AG04450 (cell line): ENCODE measurements at regions not wholly inside any gene's neighbourhood (a gene's known extent, or its start where the extent isn't known, plus 50 kb on each side); places are given as distances from the start of the nearest gene placed in this dataset. TPM values are rescaled to one million over a fixed set of nuclear protein-coding genes. Genes with fewer than 3 reads are reported as not detected.

ENCODE experiments used
- CTCF ChIA-PET: fragments of 300-600, 350-600 bp; formaldehyde crosslinking; extraction: SDS; loops from one replicate; lab custom pipeline; 2022; ENCODE audit warnings: antibody characterized with exemption, inconsistent platforms; lab: Charles Lee
- POLR2A ChIA-PET: fragments of 350-600 bp; formaldehyde crosslinking; extraction: SDS; loops from one replicate; lab custom pipeline; 2021; ENCODE audit warnings: antibody characterized with exemption, inconsistent platforms; lab: Yijun Ruan, JAX
- DNase-seq: peaks from one replicate; pipeline ENCODE4 v3.0.0-alpha.2; 2011; ENCODE audit warnings: low read depth, low spot score
- H3K27ac ChIP-seq: one replicate; pipeline ENCODE4 v1.5.1; 2012; ENCODE audit warnings: low read depth, low read length, control low read depth
- H3K27me3 ChIP-seq: one replicate; pipeline ENCODE4 v1.6.0; 2012; ENCODE audit warnings: low read length; ENCODE audit not compliant: control insufficient read depth, insufficient read depth
- H3K4me3 ChIP-seq: 2 replicates; pipeline ENCODE4 v1.5.1; 2011; ENCODE audit warnings: mild to moderate bottlenecking, low read depth, low read length, control low read depth
- H3K9me3 ChIP-seq: 2 replicates; pipeline ENCODE4 v1.5.1; 2012; ENCODE audit warnings: low read length; ENCODE audit not compliant: control insufficient read depth, insufficient read depth
- CTCF ChIP-seq: IDR thresholded peaks from 2 replicates; pipeline ENCODE4 v1.5.1; 2011; ENCODE audit warnings: low read depth, low read length, control low read depth, inconsistent platforms
- small RNA-seq: library from RNA; depleted of rRNA; stranded (forward); fragments of <200 nt; gene quantifications from one replicate; pipeline ENCODE3, GENCODE V24; 2012; ENCODE audit warnings: low read depth; ENCODE audit not compliant: insufficient read length

GRCh38 chr9:129231022-129231739, 53.1 kb upstream of the IER5L start:
- H3K27me3 ChIP-seq: peaks cover 2% of the 10 kb centered on the region
- DNase-seq: no peak
- no peak overlapping the region for H3K4me3 ChIP-seq
- ChIA-PET CTCF (no interaction called here), POLR2A (no interaction called here)
- no peak for TF ChIP-seq CTCF
- peaks cover 23% of the 10 kb centered on the region for H3K9me3 ChIP-seq
- no peak overlapping the region for H3K27ac ChIP-seq

GRCh38 chr9:129230302-129230701, 52.2 kb upstream of the IER5L start:
- DNase-seq: no peak
- H3K4me3 ChIP-seq: no peak overlapping the region
- no peak overlapping the region for H3K27ac ChIP-seq
- H3K27me3 ChIP-seq: peaks cover 2% of the 10 kb centered on the region
- TF ChIP-seq CTCF: no peak
- peaks cover 23% of the 10 kb centered on the region for H3K9me3 ChIP-seq
- ChIA-PET CTCF (no interaction called here), POLR2A (no interaction called here)

Small RNA genes in the stretch of these regions (small RNA-seq; reads per million reads assigned to genes)
- gene AL353803.5 (not detected), gene RN7SL159P (not detected)
